GM23338 (cell line): ENCODE measurements at regions not wholly inside any gene's neighbourhood (a gene's known extent, or its start where the extent isn't known, plus 50 kb on each side); places are given as distances from the start of the nearest gene placed in this dataset.

Experiments used
- ATAC-seq: fragments of 200-7000 bp; cut with Tn5 transposase; 3 replicates; pipeline ENCODE4 v1.9.1; 2020
- DNase-seq: peaks from one replicate; pipeline ENCODE4 v3.0.0-alpha.2; 2015; ENCODE audit warnings: low spot score
- H2AFZ ChIP-seq: fragments of 200-600 bp; sonication (generic); 2 replicates; pipeline ENCODE4 v1.8.0; 2016; ENCODE audit warnings: antibody characterized with exemption, mild to moderate bottlenecking, moderate library complexity
- H3F3A ChIP-seq: fragments of 200-600 bp; sonication (generic); replicated peaks from 2 replicates; pipeline ENCODE4 v1.8.0; 2017; ENCODE audit warnings: antibody characterized with exemption, mixed run types, low read depth
- H3K27ac ChIP-seq: fragments of 200-600 bp; sonication (generic); 2 replicates; pipeline ENCODE4 v1.6.1; 2016; ENCODE audit warnings: low read depth
- H3K27me3 ChIP-seq: fragments of 200-600 bp; sonication (generic); 2 replicates; pipeline ENCODE4 v1.8.0; 2016; ENCODE audit warnings: mild to moderate bottlenecking, mixed run types, moderate library complexity; ENCODE audit not compliant: insufficient read depth
- H3K36me3 ChIP-seq: fragments of 200-600 bp; sonication (generic); 2 replicates; pipeline ENCODE4 v1.8.0; 2016; ENCODE audit warnings: mild to moderate bottlenecking; ENCODE audit not compliant: insufficient read depth
- H3K4me1 ChIP-seq: fragments of 200-600 bp; sonication (generic); 2 replicates; pipeline ENCODE4 v1.8.0; 2016; ENCODE audit warnings: mild to moderate bottlenecking, moderate library complexity; ENCODE audit not compliant: insufficient read depth
- H3K4me2 ChIP-seq: fragments of 200-600 bp; sonication (generic); 2 replicates; pipeline ENCODE4 v1.7.1; 2017; ENCODE audit warnings: mixed run types
- H3K4me3 ChIP-seq: fragments of 200-600 bp; sonication (generic); 2 replicates; pipeline ENCODE4 v1.6.1; 2016; ENCODE audit warnings: mixed run types
- H3K79me2 ChIP-seq: fragments of 200-600 bp; sonication (generic); replicated peaks from 2 replicates; pipeline ENCODE4 v1.8.0; 2017; ENCODE audit warnings: mild to moderate bottlenecking; ENCODE audit not compliant: insufficient read depth
- H3K9me2 ChIP-seq: fragments of 200-600 bp; sonication (generic); 2 replicates; pipeline ENCODE4 v1.8.0; 2017; ENCODE audit not compliant: insufficient read depth
- H4K20me1 ChIP-seq: fragments of 200-600 bp; sonication (generic); replicated peaks from 2 replicates; pipeline ENCODE4 v1.8.0; 2017; ENCODE audit warnings: mild to moderate bottlenecking; ENCODE audit not compliant: insufficient read depth
- H3K27ac Mint-ChIP-seq: 2 replicates; pipeline ENCODE4 v1.8.0; 2020; ENCODE audit warnings: inconsistent platforms, mild to moderate bottlenecking, moderate library complexity, mixed read lengths
- H3K27me3 Mint-ChIP-seq: 3 replicates; pipeline ENCODE4 v1.8.0; 2022; ENCODE audit warnings: low read depth, mild to moderate bottlenecking, moderate library complexity, mixed read lengths, inconsistent platforms; ENCODE audit not compliant: insufficient read depth, poor library complexity
- H3K36me3 Mint-ChIP-seq: 3 replicates; pipeline ENCODE4 v1.8.0; 2021; ENCODE audit warnings: low read depth, mild to moderate bottlenecking, inconsistent platforms, moderate library complexity, mixed read lengths
- H3K4me1 Mint-ChIP-seq: 3 replicates; pipeline ENCODE4 v1.8.0; 2020; ENCODE audit warnings: mild to moderate bottlenecking, inconsistent platforms, mixed read lengths
- H3K4me3 Mint-ChIP-seq: 3 replicates; pipeline ENCODE4 v1.8.0; 2021; ENCODE audit warnings: moderate library complexity, mild to moderate bottlenecking, inconsistent platforms, mixed read lengths
- H3K9me3 Mint-ChIP-seq: 3 replicates; pipeline ENCODE4 v1.8.0; 2020; ENCODE audit warnings: moderate library complexity, mild to moderate bottlenecking, inconsistent platforms, mixed read lengths
- CREB1 ChIP-seq: fragments of 250-450 bp; sonication (Bioruptor Pico); IDR thresholded peaks from 2 replicates; pipeline ENCODE4 v1.5.0; 2020; ENCODE audit warnings: low read depth, mild to moderate bottlenecking, moderate library complexity
- EZH2 ChIP-seq: fragments of 200-600 bp; sonication (generic); IDR thresholded peaks from one replicate; pipeline ENCODE4 v1.8.0; 2017; ENCODE audit warnings: antibody characterized with exemption, mild to moderate bottlenecking, low read depth; ENCODE audit not compliant: unreplicated experiment
- EZH2phosphoT487 ChIP-seq: fragments of 200-600 bp; sonication (generic); IDR thresholded peaks from one replicate; pipeline ENCODE4 v1.8.1; 2018; ENCODE audit warnings: antibody characterized with exemption; ENCODE audit not compliant: unreplicated experiment
- JUNB ChIP-seq: IDR thresholded peaks from one replicate; pipeline ENCODE4 v1.6.1; 2016; ENCODE audit warnings: antibody characterized with exemption; ENCODE audit not compliant: unreplicated experiment
- NANOG ChIP-seq: IDR thresholded peaks from 2 replicates; pipeline ENCODE4 v1.6.1; 2016; ENCODE audit warnings: antibody characterized with exemption, borderline replicate concordance
- POLR2AphosphoS5 ChIP-seq: IDR thresholded peaks from 2 replicates; pipeline ENCODE4 v1.6.1; 2016; ENCODE audit warnings: antibody characterized with exemption, low read depth
- STAT1 ChIP-seq: IDR thresholded peaks from one replicate; pipeline ENCODE4 v1.6.1; 2016; ENCODE audit warnings: antibody characterized with exemption; ENCODE audit not compliant: unreplicated experiment
- ZNF114 ChIP-seq: fragments of 250-450 bp; sonication (Bioruptor Pico); IDR thresholded peaks from 2 replicates; pipeline ENCODE4 v1.5.0; 2020; ENCODE audit warnings: mild to moderate bottlenecking, moderate library complexity
- ZNF331 ChIP-seq: fragments of 250-450 bp; sonication (Bioruptor Pico); IDR thresholded peaks from 2 replicates; pipeline ENCODE4 v1.5.0; 2020; ENCODE audit warnings: low read depth, mild to moderate bottlenecking, moderate library complexity
- TF ChIP-seq, protein P1 (sequence below): IDR thresholded peaks from 2 replicates; pipeline ENCODE4 v1.6.1; 2016; ENCODE audit warnings: antibody characterized with exemption
- TF ChIP-seq, protein P2 (sequence below), 2 experiments: fragments of 200-600 bp in 1 of 2; sonication (generic) in 1 of 2; conservative IDR thresholded peaks; 2 replicates each; pipeline versions ENCODE4 v1.5.1 to v1.6.1; 2016 to 2017; ENCODE audit warnings: antibody characterized with exemption in 2 of 2, low read depth in 2 of 2, mild to moderate bottlenecking in 2 of 2, moderate library complexity in 1 of 2
- TF ChIP-seq, protein P3 (sequence below): IDR thresholded peaks from one replicate; pipeline ENCODE4 v1.6.1; 2018; ENCODE audit warnings: antibody characterized with exemption; ENCODE audit not compliant: unreplicated experiment
- TF ChIP-seq, protein P4 (sequence below): fragments of 250-450 bp; sonication (Bioruptor Pico); IDR thresholded peaks from 2 replicates; pipeline ENCODE4 v1.5.0; 2020; ENCODE audit warnings: mild to moderate bottlenecking, moderate library complexity

DNA sequence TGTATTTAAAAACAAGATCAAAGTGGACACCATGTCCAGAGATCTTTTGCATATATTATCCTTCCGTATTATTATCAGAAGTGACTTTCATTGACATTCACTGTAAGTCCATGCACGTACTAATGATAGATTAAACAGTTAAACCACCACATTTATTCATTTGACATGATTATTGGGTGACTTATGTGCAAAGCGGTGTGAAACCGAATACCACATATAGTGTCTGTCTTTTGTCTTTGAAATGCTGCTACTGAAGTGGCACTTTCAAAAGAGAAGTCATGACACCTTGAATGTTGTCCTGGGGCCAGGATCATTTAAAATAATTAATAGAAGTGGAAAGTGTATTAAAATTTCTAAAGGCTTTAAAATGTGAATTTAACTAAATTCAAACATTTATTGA lies 100.1 kb downstream of the ERCC5 start:
- H3K36me3 ChIP-seq: no peaks in the 10 kb centered on the region
- Mint-ChIP-seq H3K27ac (no peak overlapping the region), H3K36me3 (no peaks in the 10 kb centered on the region; the same call in 2 of the 3 replicates), H3K9me3 (no peaks in the 10 kb centered on the region; the same call in none of the 3 replicates), H3K4me3 (no peak overlapping the region), H3K4me1 (no peaks in the 10 kb centered on the region), H3K27me3 (no peaks in the 10 kb centered on the region)
- ATAC-seq (no peak), DNase-seq (no peak)
- no peaks in the 10 kb centered on the region for H3K27me3 ChIP-seq
- no peak overlapping the region for H3K4me3 ChIP-seq
- no peaks in the 10 kb centered on the region for H3K79me2 ChIP-seq
- no peaks in the 10 kb centered on the region for H4K20me1 ChIP-seq
- no peak overlapping the region for H3K4me2 ChIP-seq
- H3K9me2 ChIP-seq: peaks cover 6% of the 10 kb centered on the region; the same call in 1 of the 2 replicates
- H3K27ac ChIP-seq: no peak overlapping the region
- H2AFZ ChIP-seq: no peak overlapping the region
- H3K4me1 ChIP-seq: no peaks in the 10 kb centered on the region
- no peak for TF ChIP-seq STAT1
- TF ChIP-seq EZH2phosphoT487: no peak
- TF ChIP-seq CREB1 (CRISPR knock-in tag): no peak
- no peak for TF ChIP-seq ZNF331 (CRISPR knock-in tag)
- TF ChIP-seq, protein P1, sequence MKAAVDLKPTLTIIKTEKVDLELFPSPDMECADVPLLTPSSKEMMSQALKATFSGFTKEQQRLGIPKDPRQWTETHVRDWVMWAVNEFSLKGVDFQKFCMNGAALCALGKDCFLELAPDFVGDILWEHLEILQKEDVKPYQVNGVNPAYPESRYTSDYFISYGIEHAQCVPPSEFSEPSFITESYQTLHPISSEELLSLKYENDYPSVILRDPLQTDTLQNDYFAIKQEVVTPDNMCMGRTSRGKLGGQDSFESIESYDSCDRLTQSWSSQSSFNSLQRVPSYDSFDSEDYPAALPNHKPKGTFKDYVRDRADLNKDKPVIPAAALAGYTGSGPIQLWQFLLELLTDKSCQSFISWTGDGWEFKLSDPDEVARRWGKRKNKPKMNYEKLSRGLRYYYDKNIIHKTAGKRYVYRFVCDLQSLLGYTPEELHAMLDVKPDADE: no peak
- no peak for TF ChIP-seq POLR2AphosphoS5
- TF ChIP-seq, protein P2, sequence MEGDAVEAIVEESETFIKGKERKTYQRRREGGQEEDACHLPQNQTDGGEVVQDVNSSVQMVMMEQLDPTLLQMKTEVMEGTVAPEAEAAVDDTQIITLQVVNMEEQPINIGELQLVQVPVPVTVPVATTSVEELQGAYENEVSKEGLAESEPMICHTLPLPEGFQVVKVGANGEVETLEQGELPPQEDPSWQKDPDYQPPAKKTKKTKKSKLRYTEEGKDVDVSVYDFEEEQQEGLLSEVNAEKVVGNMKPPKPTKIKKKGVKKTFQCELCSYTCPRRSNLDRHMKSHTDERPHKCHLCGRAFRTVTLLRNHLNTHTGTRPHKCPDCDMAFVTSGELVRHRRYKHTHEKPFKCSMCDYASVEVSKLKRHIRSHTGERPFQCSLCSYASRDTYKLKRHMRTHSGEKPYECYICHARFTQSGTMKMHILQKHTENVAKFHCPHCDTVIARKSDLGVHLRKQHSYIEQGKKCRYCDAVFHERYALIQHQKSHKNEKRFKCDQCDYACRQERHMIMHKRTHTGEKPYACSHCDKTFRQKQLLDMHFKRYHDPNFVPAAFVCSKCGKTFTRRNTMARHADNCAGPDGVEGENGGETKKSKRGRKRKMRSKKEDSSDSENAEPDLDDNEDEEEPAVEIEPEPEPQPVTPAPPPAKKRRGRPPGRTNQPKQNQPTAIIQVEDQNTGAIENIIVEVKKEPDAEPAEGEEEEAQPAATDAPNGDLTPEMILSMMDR (conservative IDR thresholded peaks at IDR 0.05; ENCODE audit: low read depth in 2 of 2): no peak
- TF ChIP-seq, protein P3, sequence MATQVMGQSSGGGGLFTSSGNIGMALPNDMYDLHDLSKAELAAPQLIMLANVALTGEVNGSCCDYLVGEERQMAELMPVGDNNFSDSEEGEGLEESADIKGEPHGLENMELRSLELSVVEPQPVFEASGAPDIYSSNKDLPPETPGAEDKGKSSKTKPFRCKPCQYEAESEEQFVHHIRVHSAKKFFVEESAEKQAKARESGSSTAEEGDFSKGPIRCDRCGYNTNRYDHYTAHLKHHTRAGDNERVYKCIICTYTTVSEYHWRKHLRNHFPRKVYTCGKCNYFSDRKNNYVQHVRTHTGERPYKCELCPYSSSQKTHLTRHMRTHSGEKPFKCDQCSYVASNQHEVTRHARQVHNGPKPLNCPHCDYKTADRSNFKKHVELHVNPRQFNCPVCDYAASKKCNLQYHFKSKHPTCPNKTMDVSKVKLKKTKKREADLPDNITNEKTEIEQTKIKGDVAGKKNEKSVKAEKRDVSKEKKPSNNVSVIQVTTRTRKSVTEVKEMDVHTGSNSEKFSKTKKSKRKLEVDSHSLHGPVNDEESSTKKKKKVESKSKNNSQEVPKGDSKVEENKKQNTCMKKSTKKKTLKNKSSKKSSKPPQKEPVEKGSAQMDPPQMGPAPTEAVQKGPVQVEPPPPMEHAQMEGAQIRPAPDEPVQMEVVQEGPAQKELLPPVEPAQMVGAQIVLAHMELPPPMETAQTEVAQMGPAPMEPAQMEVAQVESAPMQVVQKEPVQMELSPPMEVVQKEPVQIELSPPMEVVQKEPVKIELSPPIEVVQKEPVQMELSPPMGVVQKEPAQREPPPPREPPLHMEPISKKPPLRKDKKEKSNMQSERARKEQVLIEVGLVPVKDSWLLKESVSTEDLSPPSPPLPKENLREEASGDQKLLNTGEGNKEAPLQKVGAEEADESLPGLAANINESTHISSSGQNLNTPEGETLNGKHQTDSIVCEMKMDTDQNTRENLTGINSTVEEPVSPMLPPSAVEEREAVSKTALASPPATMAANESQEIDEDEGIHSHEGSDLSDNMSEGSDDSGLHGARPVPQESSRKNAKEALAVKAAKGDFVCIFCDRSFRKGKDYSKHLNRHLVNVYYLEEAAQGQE: no peak
- no peak for TF ChIP-seq JUNB
- TF ChIP-seq EZH2: no peak
- TF ChIP-seq ZNF114 (CRISPR knock-in tag): no peak
- no peak for TF ChIP-seq NANOG
- TF ChIP-seq, protein P4, sequence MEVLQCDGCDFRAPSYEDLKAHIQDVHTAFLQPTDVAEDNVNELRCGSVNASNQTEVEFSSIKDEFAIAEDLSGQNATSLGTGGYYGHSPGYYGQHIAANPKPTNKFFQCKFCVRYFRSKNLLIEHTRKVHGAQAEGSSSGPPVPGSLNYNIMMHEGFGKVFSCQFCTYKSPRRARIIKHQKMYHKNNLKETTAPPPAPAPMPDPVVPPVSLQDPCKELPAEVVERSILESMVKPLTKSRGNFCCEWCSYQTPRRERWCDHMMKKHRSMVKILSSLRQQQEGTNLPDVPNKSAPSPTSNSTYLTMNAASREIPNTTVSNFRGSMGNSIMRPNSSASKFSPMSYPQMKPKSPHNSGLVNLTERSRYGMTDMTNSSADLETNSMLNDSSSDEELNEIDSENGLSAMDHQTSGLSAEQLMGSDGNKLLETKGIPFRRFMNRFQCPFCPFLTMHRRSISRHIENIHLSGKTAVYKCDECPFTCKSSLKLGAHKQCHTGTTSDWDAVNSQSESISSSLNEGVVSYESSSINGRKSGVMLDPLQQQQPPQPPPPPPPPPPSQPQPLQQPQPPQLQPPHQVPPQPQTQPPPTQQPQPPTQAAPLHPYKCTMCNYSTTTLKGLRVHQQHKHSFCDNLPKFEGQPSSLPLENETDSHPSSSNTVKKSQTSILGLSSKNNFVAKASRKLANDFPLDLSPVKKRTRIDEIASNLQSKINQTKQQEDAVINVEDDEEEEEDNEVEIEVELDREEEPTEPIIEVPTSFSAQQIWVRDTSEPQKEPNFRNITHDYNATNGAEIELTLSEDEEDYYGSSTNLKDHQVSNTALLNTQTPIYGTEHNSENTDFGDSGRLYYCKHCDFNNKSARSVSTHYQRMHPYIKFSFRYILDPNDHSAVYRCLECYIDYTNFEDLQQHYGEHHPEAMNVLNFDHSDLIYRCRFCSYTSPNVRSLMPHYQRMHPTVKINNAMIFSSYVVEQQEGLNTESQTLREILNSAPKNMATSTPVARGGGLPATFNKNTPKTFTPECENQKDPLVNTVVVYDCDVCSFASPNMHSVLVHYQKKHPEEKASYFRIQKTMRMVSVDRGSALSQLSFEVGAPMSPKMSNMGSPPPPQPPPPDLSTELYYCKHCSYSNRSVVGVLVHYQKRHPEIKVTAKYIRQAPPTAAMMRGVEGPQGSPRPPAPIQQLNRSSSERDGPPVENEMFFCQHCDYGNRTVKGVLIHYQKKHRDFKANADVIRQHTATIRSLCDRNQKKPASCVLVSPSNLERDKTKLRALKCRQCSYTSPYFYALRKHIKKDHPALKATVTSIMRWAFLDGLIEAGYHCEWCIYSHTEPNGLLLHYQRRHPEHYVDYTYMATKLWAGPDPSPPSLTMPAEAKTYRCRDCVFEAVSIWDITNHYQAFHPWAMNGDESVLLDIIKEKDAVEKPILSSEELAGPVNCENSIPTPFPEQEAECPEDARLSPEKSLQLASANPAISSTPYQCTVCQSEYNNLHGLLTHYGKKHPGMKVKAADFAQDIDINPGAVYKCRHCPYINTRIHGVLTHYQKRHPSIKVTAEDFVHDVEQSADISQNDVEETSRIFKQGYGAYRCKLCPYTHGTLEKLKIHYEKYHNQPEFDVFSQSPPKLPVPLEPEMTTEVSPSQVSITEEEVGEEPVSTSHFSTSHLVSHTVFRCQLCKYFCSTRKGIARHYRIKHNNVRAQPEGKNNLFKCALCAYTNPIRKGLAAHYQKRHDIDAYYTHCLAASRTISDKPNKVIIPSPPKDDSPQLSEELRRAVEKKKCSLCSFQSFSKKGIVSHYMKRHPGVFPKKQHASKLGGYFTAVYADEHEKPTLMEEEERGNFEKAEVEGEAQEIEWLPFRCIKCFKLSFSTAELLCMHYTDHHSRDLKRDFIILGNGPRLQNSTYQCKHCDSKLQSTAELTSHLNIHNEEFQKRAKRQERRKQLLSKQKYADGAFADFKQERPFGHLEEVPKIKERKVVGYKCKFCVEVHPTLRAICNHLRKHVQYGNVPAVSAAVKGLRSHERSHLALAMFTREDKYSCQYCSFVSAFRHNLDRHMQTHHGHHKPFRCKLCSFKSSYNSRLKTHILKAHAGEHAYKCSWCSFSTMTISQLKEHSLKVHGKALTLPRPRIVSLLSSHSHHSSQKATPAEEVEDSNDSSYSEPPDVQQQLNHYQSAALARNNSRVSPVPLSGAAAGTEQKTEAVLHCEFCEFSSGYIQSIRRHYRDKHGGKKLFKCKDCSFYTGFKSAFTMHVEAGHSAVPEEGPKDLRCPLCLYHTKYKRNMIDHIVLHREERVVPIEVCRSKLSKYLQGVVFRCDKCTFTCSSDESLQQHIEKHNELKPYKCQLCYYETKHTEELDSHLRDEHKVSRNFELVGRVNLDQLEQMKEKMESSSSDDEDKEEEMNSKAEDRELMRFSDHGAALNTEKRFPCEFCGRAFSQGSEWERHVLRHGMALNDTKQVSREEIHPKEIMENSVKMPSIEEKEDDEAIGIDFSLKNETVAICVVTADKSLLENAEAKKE (CRISPR knock-in tag): no peak
- H3F3A ChIP-seq: no peaks in the 10 kb centered on the region
